ENCODE measurements at regions not wholly inside any gene's neighbourhood (a gene's known extent, or its start where the extent isn't known, plus 50 kb on each side); places are given as distances from the start of the nearest gene placed in this dataset.

DNA sequence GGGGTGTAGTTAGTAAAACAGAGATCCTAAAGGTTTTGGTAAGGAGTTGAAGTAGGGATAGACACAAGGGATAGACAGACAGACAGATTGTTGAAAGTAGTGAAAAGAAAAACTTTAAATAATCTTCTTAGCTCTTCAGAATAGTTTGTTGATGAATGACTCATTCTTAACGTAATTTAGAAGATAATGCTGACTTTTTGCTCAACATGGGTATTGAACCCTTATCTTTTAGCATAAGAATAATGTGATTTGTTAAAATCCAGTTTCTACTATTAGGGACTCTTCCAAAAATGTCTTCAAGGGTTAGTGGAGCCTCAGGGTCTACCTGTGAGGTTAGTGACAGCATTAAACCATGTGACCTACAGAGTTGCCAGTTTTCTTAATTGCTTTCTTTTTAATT, 411.2 kb downstream of the ETV1 start:
- intact Hi-C loops (cut with DNase I), result no loop called here
- Histone ChIP-seq H3K4me3 (no peak overlapping the region), H3K36me3 (no peaks in the 10 kb centered on the region), H3K27ac (no peak overlapping the region), H3K9me3 (no peaks in the 10 kb centered on the region), H3K4me1 (no peaks in the 10 kb centered on the region), H3K27me3 (no peaks in the 10 kb centered on the region)
- ATAC-seq (no peak), DNase-seq (no peak)
- 50 to 68% methylated on average over 1 of the region's 1 CpG for WGBS, 2 donors
- TF ChIP-seq, protein P1, sequence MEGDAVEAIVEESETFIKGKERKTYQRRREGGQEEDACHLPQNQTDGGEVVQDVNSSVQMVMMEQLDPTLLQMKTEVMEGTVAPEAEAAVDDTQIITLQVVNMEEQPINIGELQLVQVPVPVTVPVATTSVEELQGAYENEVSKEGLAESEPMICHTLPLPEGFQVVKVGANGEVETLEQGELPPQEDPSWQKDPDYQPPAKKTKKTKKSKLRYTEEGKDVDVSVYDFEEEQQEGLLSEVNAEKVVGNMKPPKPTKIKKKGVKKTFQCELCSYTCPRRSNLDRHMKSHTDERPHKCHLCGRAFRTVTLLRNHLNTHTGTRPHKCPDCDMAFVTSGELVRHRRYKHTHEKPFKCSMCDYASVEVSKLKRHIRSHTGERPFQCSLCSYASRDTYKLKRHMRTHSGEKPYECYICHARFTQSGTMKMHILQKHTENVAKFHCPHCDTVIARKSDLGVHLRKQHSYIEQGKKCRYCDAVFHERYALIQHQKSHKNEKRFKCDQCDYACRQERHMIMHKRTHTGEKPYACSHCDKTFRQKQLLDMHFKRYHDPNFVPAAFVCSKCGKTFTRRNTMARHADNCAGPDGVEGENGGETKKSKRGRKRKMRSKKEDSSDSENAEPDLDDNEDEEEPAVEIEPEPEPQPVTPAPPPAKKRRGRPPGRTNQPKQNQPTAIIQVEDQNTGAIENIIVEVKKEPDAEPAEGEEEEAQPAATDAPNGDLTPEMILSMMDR (IDR thresholded peaks at IDR 0.05), result no peak

DNA sequence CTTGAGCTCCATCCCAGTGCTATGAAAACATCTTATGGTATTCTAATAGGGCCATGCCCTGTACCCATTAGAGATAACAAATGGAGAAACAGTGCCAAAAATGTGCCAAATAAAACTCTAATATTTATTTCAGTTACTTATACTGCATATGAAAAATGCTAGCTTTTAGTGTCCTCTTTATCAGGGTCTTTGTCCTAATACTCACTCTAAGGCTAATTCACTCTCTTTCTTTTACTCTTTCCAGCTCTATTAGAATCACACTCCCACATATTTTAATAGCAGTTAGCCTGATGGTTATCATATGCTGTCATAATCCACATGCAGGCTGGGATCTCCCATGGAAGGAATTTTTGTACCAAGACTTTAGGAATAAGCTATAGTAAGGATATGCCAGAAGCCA, 408.4 kb downstream of the ETV1 start:
- Histone ChIP-seq H3K27me3 (no peaks in the 10 kb centered on the region), H3K4me3 (no peak overlapping the region), H3K4me1 (no peaks in the 10 kb centered on the region), H3K36me3 (no peaks in the 10 kb centered on the region), H3K9me3 (peaks cover 0 to 8% (median 0%) of the 10 kb centered on the region in 11 donors), H3K27ac (no peak overlapping the region)
- DNase-seq (no peak), ATAC-seq (no peak)
- intact Hi-C loops (cut with DNase I), result no loop called here
- TF ChIP-seq, protein P1 (IDR thresholded peaks at IDR 0.05), result no peak

DNA sequence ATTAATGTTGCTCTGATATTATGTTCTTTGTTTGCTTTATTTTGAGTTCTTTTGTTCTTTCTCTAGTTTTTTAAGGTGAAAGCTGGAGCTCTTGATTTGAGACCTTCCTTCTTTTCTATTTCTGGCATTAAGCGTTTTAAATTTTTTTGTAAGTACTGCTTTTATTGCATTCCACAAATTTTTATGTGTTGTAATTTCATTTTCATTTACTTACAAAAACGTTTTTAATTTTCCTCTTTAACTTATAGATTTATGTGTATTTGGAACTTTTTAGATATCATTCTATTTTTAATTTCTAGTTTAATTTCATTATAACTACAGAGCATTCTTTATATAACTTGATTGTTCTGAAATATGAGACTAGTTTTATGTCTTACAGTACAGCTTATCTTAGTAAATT, 395.6 kb downstream of the ETV1 start:
- H3K27me3 ChIP-seq, result no peaks in the 10 kb centered on the region

DNA sequence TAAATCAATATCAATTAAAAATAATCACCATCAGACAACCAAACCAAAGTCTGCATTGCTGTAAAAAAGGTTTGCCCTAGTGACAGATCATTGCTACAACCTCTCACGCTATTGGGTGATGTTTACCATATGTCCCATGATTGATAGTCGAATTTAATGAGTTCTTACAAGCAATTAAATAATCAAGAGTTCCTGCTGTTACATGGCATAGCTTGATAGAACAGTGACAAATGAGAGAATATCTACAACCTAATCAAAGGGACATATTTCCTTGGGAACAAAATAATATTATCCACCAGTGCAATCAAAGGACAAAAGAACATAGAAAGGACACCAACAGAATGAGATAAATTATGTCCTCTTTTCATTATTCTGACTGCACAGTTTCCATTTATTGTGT, 387.4 kb downstream of the ETV1 start:
- DNase-seq (no peak), ATAC-seq (no peak)
- intact Hi-C loops (cut with DNase I), result no loop called here
- Histone ChIP-seq H3K4me3 (no peak overlapping the region), H3K36me3 (no peaks in the 10 kb centered on the region), H3K4me1 (no peaks in the 10 kb centered on the region), H3K9me3 (peaks cover 0 to 2% (median 0%) of the 10 kb centered on the region in 11 donors), H3K27me3 (no peaks in the 10 kb centered on the region), H3K27ac (no peak overlapping the region)
- TF ChIP-seq, protein P1 (IDR thresholded peaks at IDR 0.05), result no peak
- WGBS, 2 donors, result 68 to 79% methylated on average over 2 of the region's 2 CpGs

More for the DNA sequence above, 395.6 kb downstream of the ETV1 start:
- Histone ChIP-seq H3K27ac (no peak overlapping the region), H3K4me1 (no peaks in the 10 kb centered on the region), H3K36me3 (no peaks in the 10 kb centered on the region), H3K9me3 (peaks cover 0 to 32% (median 8%) of the 10 kb centered on the region in 11 donors), H3K4me3 (no peak overlapping the region)
- 58 to 62% methylated on average over 2 of the region's 2 CpGs for WGBS, 2 donors
- TF ChIP-seq, protein P1 (IDR thresholded peaks at IDR 0.05), result no peak
- DNase-seq (no peak), ATAC-seq (no peak)
- intact Hi-C loops (cut with DNase I), result no loop called here

DNA sequence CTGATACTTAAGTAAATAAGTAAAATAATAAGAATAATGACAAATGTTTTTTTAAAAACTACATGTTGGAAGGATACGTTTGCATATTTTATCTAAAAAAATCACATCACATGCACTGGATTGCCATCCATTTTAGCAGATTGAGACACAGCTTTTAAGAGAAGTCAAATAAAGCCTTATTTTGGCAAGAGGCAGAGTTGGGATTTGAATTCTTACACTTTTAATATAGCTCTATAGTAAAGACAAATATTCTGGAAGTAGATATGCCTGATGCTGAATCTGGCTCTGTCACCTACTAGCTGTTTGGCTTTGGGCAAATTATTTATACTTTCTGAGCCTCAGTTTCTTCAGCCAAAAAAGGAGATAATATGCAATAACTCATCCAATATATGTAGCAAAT, 386.4 kb downstream of the ETV1 start:
- ATAC-seq (no peak), DNase-seq (no peak)
- no peak overlapping the region for H3K27ac ChIP-seq
- TF ChIP-seq, protein P1 (IDR thresholded peaks at IDR 0.05), result no peak
- 76 to 89% methylated on average over 1 of the region's 1 CpG for WGBS, 2 donors
- peaks cover 0 to 11% (median 0%) of the 10 kb centered on the region in 11 donors for H3K9me3 ChIP-seq
- intact Hi-C loops (cut with DNase I), result no loop called here
- H3K36me3 ChIP-seq, result no peaks in the 10 kb centered on the region
- no peak overlapping the region for H3K4me3 ChIP-seq
- H3K4me1 ChIP-seq, result no peaks in the 10 kb centered on the region
- H3K27me3 ChIP-seq, result no peaks in the 10 kb centered on the region

Data from heart right ventricle (tissue), 16 donors.